GM12878 (cell line): ENCODE measurements at regions not wholly inside any gene's neighbourhood (a gene's known extent, or its start where the extent isn't known, plus 50 kb on each side); places are given as distances from the start of the nearest gene placed in this dataset.

Source experiments
- ATAC-seq: fragments of 200-7000 bp; cut with Tn5 transposase; 3 replicates; pipeline ENCODE4 v1.9.1; 2020; ENCODE audit warnings: mild to moderate bottlenecking, moderate library complexity
- BruUV-seq: library from RNA; stranded (reverse); fragments of 400-500 nt; replicated peaks from 2 replicates; lab custom pipeline; 2021; lab: Mats Ljungman, UMichigan
- CTCF ChIA-PET: fragments of 300-600 bp; sonication (Branson Sonifier 250); formaldehyde crosslinking; extraction: SDS; loops from one replicate; lab custom pipeline; 2021; ENCODE audit warnings: inconsistent platforms; lab: Yijun Ruan, JAX
- POLR2A ChIA-PET: fragments of 350-600 bp; formaldehyde crosslinking; extraction: SDS; loops from one replicate; lab custom pipeline; 2021; ENCODE audit warnings: inconsistent platforms; lab: Charles Lee
- RAD21 ChIA-PET: fragments of 300-600 bp; sonication (Branson Sonifier 250); formaldehyde crosslinking; loops from one replicate; lab custom pipeline; 2023; ENCODE audit warnings: antibody characterized with exemption; ENCODE audit not compliant: unreplicated experiment; lab: Charles Lee
- SMC1A ChIA-PET: fragments of 300-600 bp; sonication (Branson Sonifier 250); formaldehyde crosslinking; loops from one replicate; lab custom pipeline; 2023; ENCODE audit not compliant: unreplicated experiment, uncharacterized antibody; lab: Charles Lee
- DNase-seq: peaks from one replicate; pipeline ENCODE4 v3.0.0-alpha.2; 2011; ENCODE audit warnings: low read depth, low spot score
- FAIRE-seq: peaks from 3 replicates; lab custom pipeline; 2011; peaks lifted over from hg19 to GRCh38; lab: Jason Lieb, UNC
- H2AFZ ChIP-seq: 2 replicates; pipeline ENCODE4 v1.6.0; 2011; ENCODE audit warnings: low read depth, low read length, control low read depth; ENCODE audit not compliant: control insufficient read depth
- H3K27ac ChIP-seq: 2 replicates; pipeline ENCODE4 v1.5.1; 2011; ENCODE audit warnings: control low read depth; ENCODE audit not compliant: control insufficient read depth, insufficient read depth
- H3K27me3 ChIP-seq, 2 experiments: replicated peaks in 1 of 2; 2 replicates each; pipeline versions ENCODE4 v1.6.0 to v1.6.1; 2011; ENCODE audit warnings: low read length in 1 of 2; ENCODE audit not compliant: control insufficient read depth in 2 of 2, insufficient read depth in 2 of 2
- H3K36me3 ChIP-seq, 2 experiments: 2 replicates each; pipeline ENCODE4 v1.5.1; 2011; ENCODE audit warnings: low read length in 1 of 2; ENCODE audit not compliant: control insufficient read depth in 2 of 2, insufficient read depth in 2 of 2
- H3K4me1 ChIP-seq: 2 replicates; pipeline ENCODE4 v1.6.1; 2011; ENCODE audit warnings: mild to moderate bottlenecking, low read length, moderate library complexity, mixed read lengths; ENCODE audit not compliant: control insufficient read depth, insufficient read depth
- H3K4me2 ChIP-seq: 2 replicates; pipeline ENCODE4 v1.6.0; 2011; ENCODE audit warnings: control low read depth; ENCODE audit not compliant: control insufficient read depth, insufficient read depth
- H3K4me3 ChIP-seq: fragments of 200-600 bp; sonication (generic); 2 replicates; pipeline ENCODE4 v1.5.1; 2016
- H3K79me2 ChIP-seq: 2 replicates; pipeline ENCODE4 v1.6.0; 2011; ENCODE audit warnings: low read length; ENCODE audit not compliant: control insufficient read depth, insufficient read depth
- H3K9ac ChIP-seq: 2 replicates; pipeline ENCODE4 v1.8.0; 2011; ENCODE audit warnings: low read length, control low read depth, mixed read lengths; ENCODE audit not compliant: control insufficient read depth, insufficient read depth
- H3K9me3 ChIP-seq: replicated peaks from 3 replicates; pipeline ENCODE4 v1.5.1; 2011; ENCODE audit warnings: mild to moderate bottlenecking, low read length; ENCODE audit not compliant: control insufficient read depth, insufficient read depth
- H4K20me1 ChIP-seq: 2 replicates; pipeline ENCODE4 v1.6.0; 2011; ENCODE audit not compliant: control insufficient read depth, insufficient read depth
- CEBPZ ChIP-seq: fragments of 150-350 bp; IDR thresholded peaks from 2 replicates; pipeline ENCODE4 v1.6.1; 2016; ENCODE audit warnings: low read depth, low read length
- CREM ChIP-seq: IDR thresholded peaks from 2 replicates; pipeline ENCODE4 v1.6.1; 2014; ENCODE audit warnings: antibody characterized with exemption, low read depth
- HDAC6 ChIP-seq: fragments of 200-600 bp; sonication (generic); IDR thresholded peaks from one replicate; pipeline ENCODE4 v1.8.0; 2017; ENCODE audit warnings: antibody characterized with exemption; ENCODE audit not compliant: unreplicated experiment
- IKZF2 ChIP-seq, 2 experiments: fragments of 450-650 bp; IDR thresholded peaks; 2 replicates each; pipeline ENCODE4 v1.6.1; 2017; ENCODE audit warnings: mild to moderate bottlenecking in 2 of 2, moderate library complexity in 2 of 2
- JUND ChIP-seq: IDR thresholded peaks from 2 replicates; pipeline ENCODE4 v1.6.1; 2012; ENCODE audit warnings: low read depth, mild to moderate bottlenecking, low read length, improper control_type of control experiment, moderate library complexity
- MYB ChIP-seq: fragments of 150-350 bp; IDR thresholded peaks from 2 replicates; pipeline ENCODE4 v1.6.1; 2014; ENCODE audit warnings: mild to moderate bottlenecking, low read depth, low read length, borderline replicate concordance
- NFXL1 ChIP-seq: fragments of 450-650 bp; IDR thresholded peaks from 2 replicates; pipeline ENCODE4 v1.6.1; 2017; ENCODE audit warnings: antibody characterized with exemption, mild to moderate bottlenecking, borderline replicate concordance
- NR2F1 ChIP-seq: fragments of 450-650 bp; conservative IDR thresholded peaks from 2 replicates; pipeline ENCODE4 v1.6.1; 2017; ENCODE audit warnings: mild to moderate bottlenecking
- PBX3 ChIP-seq: IDR thresholded peaks from 2 replicates; pipeline ENCODE4 v1.6.1; 2011; ENCODE audit warnings: mild to moderate bottlenecking, low read depth, low read length, moderate library complexity; ENCODE audit not compliant: insufficient replicate concordance
- RBBP5 ChIP-seq: fragments of 200-600 bp; sonication (generic); conservative IDR thresholded peaks from 2 replicates; pipeline ENCODE4 v1.6.1; 2016
- RFX5 ChIP-seq: IDR thresholded peaks from 2 replicates; pipeline ENCODE4 v1.6.1; 2011; ENCODE audit warnings: low read depth, low read length, improper control_type of control experiment
- STAT3 ChIP-seq: IDR thresholded peaks from 2 replicates; pipeline ENCODE4 v1.6.1; 2011; ENCODE audit warnings: low read depth, low read length, improper control_type of control experiment
- TCF12 ChIP-seq: IDR thresholded peaks from 2 replicates; pipeline ENCODE4 v1.6.1; 2011; ENCODE audit warnings: low read depth, mild to moderate bottlenecking, low read length
- ZBED1 ChIP-seq: IDR thresholded peaks from 2 replicates; pipeline ENCODE4 v1.6.1; 2016; ENCODE audit warnings: borderline replicate concordance
- ZNF622 ChIP-seq: fragments of 450-650 bp; IDR thresholded peaks from 2 replicates; pipeline ENCODE4 v1.6.1; 2017; ENCODE audit warnings: mild to moderate bottlenecking, inconsistent platforms
- WGBS: methylation state at CpG from one replicate; pipeline ENCODE4 v1.1.6; 2016; ENCODE audit warnings: low lambda C conversion rate; ENCODE audit not compliant: insufficient replicate concordance, insufficient coverage; ENCODE audit errors: missing lambda C conversion rate; 5-methylcytosine and 5-hydroxymethylcytosine counted together
- in situ Hi-C: fragments of 300-500 bp; cut with MboI; formaldehyde crosslinking; loops from 9 replicates; pipeline ENCODE4 v1.14.3; 2018; ENCODE audit warnings: mixed read lengths
- intact Hi-C: fragments of 100-400 bp; cut with micrococcal nuclease; formaldehyde crosslinking; loops from one replicate; pipeline ENCODE4 v1.14.2; 2022; ENCODE audit not compliant: unreplicated experiment

GRCh38 chr7:121488111-121488650, 92.1 kb upstream of the FAM3C start:
- BruUV-seq: no TSS peak
- no peak overlapping the region for H3K4me2 ChIP-seq

GRCh38 chr7:121486590-121486989, 90.5 kb upstream of the FAM3C start:
- Histone ChIP-seq H4K20me1 (no peaks in the 10 kb centered on the region), H3K4me1 (no peaks in the 10 kb centered on the region), H3K27ac (no peak overlapping the region), H3K4me2 (no peak overlapping the region), H3K27me3 (no peaks in the 10 kb centered on the region), H2AFZ (no peak overlapping the region), H3K79me2 (no peaks in the 10 kb centered on the region), H3K4me3 (no peak overlapping the region), H3K9me3 (no peaks in the 10 kb centered on the region), H3K36me3 (no peaks in the 10 kb centered on the region), H3K9ac (no peak overlapping the region)
- 64% methylated on average over 1 of the region's 1 CpG for WGBS
- no peak for FAIRE-seq
- CTCF ChIA-PET: no interaction called here
- intact Hi-C loops: no loop called here
- POLR2A ChIA-PET: no interaction called here
- SMC1A ChIA-PET: interaction anchor here (1.2 kb wide), 1 partner anchor 13 kb away, joined by 3 read pairs; no protein-coding TSS in a partner anchor
- in situ Hi-C loops: no loop called here
- RAD21 ChIA-PET: no interaction called here
- no peak for ATAC-seq
- BruUV-seq: no TSS peak
- no peak for DNase-seq
- TF ChIP-seq RFX5 (no peak), JUND (no peak), IKZF2 (IDR thresholded peaks at IDR 0.05) (no peak), NFXL1 (no peak), TCF12 (no peak), RBBP5 (no peak), HDAC6 (no peak), ZNF622 (no peak), CEBPZ (no peak), NR2F1 (no peak)

More at GRCh38 chr7:121488111-121488650, 92.1 kb upstream of the FAM3C start:
- H3K79me2 ChIP-seq: no peaks in the 10 kb centered on the region
- ChIA-PET RAD21 (no interaction called here), CTCF (interaction anchor here (1.1 to 1.3 kb wide), 2 partner anchors 13 to 43 kb away, joined by 3 to 4 read pairs; no protein-coding TSS in a partner anchor), POLR2A (interaction anchor here (1.1 kb wide), 1 partner anchor 28 kb away, joined by 3 read pairs; no protein-coding TSS in a partner anchor), SMC1A (interaction anchor here (0.7 to 1.4 kb wide), 3 partner anchors 12 to 307 kb away, joined by 3 to 5 read pairs (median 3); no protein-coding TSS in a partner anchor)
- FAIRE-seq: no peak
- intact Hi-C loops (no loop called here), in situ Hi-C loops (no loop called here)
- no peak overlapping the region for H3K27ac ChIP-seq
- H3K9ac ChIP-seq: no peak overlapping the region
- no peak for DNase-seq
- no peaks in the 10 kb centered on the region for H4K20me1 ChIP-seq
- H3K4me1 ChIP-seq: no peaks in the 10 kb centered on the region
- no peak overlapping the region for H3K4me3 ChIP-seq
- H3K9me3 ChIP-seq: no peaks in the 10 kb centered on the region
- TF ChIP-seq RBBP5 (no peak), MYB (no peak), ZBED1 (no peak), CREM (no peak), STAT3 (no peak), PBX3 (no peak)
- H3K36me3 ChIP-seq: no peaks in the 10 kb centered on the region
- H3K27me3 ChIP-seq: no peaks in the 10 kb centered on the region
- 56% methylated on average over 3 of the region's 3 CpGs for WGBS
- H2AFZ ChIP-seq: no peak overlapping the region
- ATAC-seq: no peak
